AG10803 (cell line): ENCODE measurements at regions not wholly inside any gene's neighbourhood (a gene's known extent, or its start where the extent isn't known, plus 50 kb on each side); places are given as distances from the start of the nearest gene placed in this dataset.

Experiments
- DNase-seq: peaks from one replicate; pipeline ENCODE4 v3.0.0; 2010; ENCODE audit warnings: low read depth
- H3K4me3 ChIP-seq: 2 replicates; pipeline ENCODE4 v1.5.1; 2011; ENCODE audit warnings: mild to moderate bottlenecking, low read length, control low read depth
- TF ChIP-seq, protein P1 (sequence below): conservative IDR thresholded peaks from 2 replicates; pipeline ENCODE4 v1.5.1; 2011; ENCODE audit warnings: mild to moderate bottlenecking, low read length, control low read depth, inconsistent platforms

DNA sequence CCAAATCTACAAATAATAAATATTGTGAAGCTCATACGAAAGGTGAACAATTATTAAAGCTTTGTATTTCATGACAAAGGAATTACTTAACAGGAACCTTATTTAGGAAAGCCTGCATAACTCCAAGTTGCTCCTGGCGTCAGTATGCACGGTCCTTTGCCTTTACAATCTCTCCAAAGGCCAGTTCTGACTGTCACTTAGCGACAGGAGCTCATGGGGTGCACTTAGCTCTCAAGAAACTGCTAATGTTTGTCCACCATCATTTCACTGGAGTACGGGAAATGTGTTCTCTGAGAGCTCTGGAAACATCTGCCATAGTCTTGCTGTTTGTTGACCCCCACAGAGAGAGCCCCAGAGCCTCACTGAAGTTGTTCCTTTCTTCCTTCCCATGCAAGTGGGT is 781.5 kb upstream of the POM121L12 start:
- H3K4me3 ChIP-seq, result no peak overlapping the region
- DNase-seq, result no peak
- TF ChIP-seq, protein P1, sequence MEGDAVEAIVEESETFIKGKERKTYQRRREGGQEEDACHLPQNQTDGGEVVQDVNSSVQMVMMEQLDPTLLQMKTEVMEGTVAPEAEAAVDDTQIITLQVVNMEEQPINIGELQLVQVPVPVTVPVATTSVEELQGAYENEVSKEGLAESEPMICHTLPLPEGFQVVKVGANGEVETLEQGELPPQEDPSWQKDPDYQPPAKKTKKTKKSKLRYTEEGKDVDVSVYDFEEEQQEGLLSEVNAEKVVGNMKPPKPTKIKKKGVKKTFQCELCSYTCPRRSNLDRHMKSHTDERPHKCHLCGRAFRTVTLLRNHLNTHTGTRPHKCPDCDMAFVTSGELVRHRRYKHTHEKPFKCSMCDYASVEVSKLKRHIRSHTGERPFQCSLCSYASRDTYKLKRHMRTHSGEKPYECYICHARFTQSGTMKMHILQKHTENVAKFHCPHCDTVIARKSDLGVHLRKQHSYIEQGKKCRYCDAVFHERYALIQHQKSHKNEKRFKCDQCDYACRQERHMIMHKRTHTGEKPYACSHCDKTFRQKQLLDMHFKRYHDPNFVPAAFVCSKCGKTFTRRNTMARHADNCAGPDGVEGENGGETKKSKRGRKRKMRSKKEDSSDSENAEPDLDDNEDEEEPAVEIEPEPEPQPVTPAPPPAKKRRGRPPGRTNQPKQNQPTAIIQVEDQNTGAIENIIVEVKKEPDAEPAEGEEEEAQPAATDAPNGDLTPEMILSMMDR, result no peak

DNA sequence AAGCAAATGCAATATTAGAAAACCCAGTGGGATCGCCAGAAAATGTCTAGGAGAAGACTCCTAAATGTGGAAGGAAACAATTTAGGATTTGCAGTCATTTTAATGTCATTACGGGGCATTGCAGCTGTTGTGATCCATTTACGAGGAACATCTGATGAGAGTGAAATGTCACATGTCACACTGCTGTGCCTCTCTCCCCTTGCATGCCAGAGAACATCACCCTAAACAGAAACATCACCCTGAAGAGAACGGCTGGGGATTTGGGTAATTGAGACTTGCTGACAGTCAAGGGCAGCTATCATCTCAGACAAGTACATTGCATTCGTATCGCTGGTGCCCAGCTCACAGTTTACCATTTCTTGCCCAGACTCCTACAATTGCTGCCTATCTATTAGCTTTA is 785.7 kb upstream of the POM121L12 start:
- DNase-seq, result no peak
- TF ChIP-seq, protein P1, result no peak
- H3K4me3 ChIP-seq, result no peak overlapping the region

DNA sequence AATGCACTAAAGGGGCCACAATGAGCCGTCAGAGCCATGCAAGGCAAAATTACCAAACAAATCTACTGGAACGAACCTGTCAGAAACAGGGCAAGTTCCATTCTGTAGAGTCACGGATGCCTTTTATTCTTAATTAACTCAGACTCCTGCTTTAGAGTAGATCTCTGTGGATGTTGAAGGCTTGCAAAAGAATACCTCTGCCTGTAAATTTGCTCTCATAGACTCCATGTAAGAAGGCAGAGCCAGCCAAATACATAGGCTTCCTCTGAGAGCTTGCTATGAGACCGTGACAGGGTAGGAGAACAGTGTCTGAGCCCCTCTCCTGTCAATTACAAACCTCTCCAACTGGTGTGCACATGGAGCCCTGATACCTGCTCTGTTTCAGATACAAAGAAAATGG is 787.9 kb upstream of the POM121L12 start:
- no peak for DNase-seq

GRCh38 chr7:52243685-52244084 is 791.7 kb upstream of the POM121L12 start:
- TF ChIP-seq, protein P1, result no peak
- no peak for DNase-seq
- H3K4me3 ChIP-seq, result no peak overlapping the region

More for the DNA sequence above, 787.9 kb upstream of the POM121L12 start:
- H3K4me3 ChIP-seq, result no peak overlapping the region
- TF ChIP-seq, protein P1, result no peak

GRCh38 chr7:52233248-52233647 is 802.2 kb upstream of the POM121L12 start:
- no peak overlapping the region for H3K4me3 ChIP-seq
- TF ChIP-seq, protein P1, result no peak
- no peak for DNase-seq

- no peak for DNase-seq
- H3K4me3 ChIP-seq, result no peak overlapping the region
- TF ChIP-seq, protein P1, result no peak
Observed at GRCh38 chr7:52211930-52212329, 823.5 kb upstream of the POM121L12 start.

GRCh38 chr7:52209614-52210013 is 825.8 kb upstream of the POM121L12 start:
- no peak overlapping the region for H3K4me3 ChIP-seq
- DNase-seq, result no peak
- TF ChIP-seq, protein P1, result no peak
